HG03280 (cell line): ENCODE measurements at regions not wholly inside any gene's neighbourhood (a gene's known extent, or its start where the extent isn't known, plus 50 kb on each side); places are given as distances from the start of the nearest gene placed in this dataset.
"Not testable (repeated sequence)": the region's sequence is repeated elsewhere in the genome, so short reads cannot be mapped to it uniquely, and the experiment has no call there.

Experiments used
- ATAC-seq: cut with Tn5 transposase; IDR thresholded peaks from one replicate; pipeline ENCODE4 v1.9.1; 2021; ENCODE audit warnings: mild to moderate bottlenecking, moderate library complexity; ENCODE audit not compliant: unreplicated experiment

DNA sequence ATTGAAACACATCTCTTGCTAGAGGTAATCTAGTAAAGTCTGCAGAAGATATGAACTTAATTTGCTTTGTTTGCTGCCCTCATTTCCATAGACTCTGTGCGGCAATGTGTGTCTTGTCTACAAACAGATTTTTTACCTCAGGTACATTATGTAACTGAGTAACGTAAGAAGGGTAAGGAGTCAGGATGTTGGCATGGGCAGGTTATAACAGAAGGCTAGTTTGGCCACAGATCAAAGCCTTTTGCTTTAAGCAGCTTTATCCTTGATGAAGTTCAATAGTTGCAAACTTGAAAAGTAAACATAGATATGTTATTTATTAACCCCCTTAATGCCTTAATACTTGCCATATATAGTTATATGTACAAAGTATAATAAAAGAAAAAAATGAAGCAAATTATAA is 391.6 kb upstream of the FKBP1C start:
- ATAC-seq = no peak

DNA sequence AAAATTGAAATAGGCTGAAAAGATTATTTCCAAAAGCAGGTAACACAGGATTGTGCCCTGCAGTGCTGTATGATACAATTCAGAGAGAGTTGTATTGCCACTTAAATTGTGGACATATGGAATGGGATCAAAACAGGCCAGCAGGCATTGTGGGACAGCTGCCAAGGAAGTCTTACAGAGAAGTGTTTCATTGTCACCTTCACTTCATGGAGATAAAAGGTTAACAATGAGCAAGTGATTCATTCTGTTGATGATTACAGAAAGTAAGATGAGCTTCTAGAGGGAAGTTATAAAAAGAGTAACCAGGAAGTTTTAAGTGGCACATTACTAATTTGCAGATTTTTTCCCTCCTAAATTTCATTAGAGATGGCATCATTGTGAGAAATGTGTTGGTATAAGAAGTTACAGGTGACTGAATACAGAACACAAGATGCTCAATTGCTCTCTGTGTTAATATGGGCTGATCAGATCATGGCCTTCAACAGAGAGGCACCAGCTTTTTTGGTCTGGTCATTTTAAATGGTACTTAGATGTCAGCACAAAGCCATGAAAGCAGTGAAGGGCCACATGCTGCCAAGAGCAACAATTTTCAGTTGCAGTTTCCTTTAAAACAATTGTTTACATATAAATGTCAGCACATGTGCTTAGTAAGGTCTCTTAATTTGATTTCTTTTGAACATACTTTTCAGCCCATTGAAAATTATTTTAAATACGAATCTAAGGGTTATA is 402.5 kb upstream of the FKBP1C start:
- no peak for ATAC-seq

DNA sequence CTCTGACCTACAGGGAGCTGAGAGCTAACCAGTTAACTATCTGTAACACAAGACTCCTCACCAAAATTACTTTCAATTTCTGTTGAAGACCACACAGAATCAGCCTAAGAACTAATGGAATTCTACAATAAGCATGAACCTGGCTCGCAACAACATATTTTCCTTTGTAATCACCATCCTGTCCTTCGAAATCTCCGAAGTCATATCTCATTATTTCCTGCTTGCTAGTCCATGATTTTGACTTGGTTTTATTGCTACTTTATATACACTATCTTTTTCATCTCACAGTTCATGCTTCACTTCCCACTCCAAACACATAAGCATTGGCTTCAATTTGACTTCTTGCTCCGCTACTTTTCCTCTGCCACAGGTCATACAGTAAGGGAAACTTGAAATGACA is 405.8 kb upstream of the FKBP1C start:
- ATAC-seq = no peak

DNA sequence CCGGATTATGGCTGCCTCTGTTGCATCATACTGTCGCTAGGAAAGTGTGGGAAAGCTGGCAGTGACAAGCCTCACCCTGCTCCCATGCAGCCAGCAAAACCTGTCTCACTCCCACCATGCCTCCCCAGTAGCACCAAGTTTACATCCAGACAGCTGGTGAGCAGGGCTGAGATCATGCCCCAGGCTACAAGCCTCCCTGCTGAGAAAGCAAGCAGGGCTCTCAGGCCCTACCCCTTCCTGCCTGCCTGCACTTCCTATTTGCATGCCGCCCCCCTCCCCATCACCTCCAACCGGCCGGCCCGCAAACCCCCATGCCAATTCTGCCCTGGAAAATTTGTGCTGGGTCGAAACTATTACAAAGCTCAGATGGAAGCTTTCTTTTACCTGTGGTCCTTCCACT is 408.2 kb upstream of the FKBP1C start:
- no peak for ATAC-seq

DNA sequence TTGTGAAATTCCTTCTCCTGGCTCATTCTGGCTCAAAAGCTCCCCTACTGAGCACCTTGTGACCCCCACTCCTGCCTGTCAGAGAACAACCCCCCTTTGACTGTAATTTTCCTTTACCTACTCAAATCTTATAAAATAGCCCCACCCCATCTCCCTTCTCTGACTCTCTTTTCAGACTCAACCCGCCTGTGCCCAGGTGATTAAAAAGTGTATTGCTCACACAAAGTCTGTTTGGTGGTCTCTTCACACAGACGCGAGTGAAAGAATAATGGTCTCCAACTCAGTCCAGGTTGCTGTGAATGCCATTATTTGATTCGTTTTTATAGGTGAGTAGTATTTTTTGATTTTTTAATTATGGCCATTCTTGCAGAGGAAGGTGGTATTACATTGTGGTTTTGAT is 414.1 kb upstream of the FKBP1C start:
- ATAC-seq = no peak

DNA sequence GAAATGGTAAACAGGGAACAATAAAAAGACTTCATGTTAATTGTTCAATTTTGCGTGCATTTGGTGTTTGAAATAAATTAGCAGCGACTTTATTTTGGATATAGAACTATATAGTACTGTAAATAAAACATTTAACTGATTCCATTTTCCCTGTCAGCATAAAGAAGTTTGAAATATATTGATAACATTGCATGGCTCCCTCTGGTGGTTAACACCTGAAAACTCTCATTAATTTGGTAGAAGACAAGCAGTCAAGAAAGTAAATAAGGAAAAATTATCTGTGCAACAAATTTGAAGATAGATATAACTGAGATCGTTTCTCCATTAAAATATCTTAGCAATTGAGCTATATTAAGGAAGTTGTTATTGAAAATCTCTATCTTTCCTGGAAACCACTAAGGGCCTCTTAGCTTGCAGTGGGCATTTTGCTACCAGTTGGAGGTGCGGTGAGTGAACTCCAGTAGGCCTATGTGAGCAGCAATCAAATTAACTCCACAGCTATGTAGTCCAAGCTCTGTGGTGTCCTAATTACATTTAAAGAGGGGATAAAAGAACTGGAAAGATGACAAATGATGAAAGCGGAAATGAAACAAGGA is 435.7 kb upstream of the FKBP1C start:
- no peak for ATAC-seq

DNA sequence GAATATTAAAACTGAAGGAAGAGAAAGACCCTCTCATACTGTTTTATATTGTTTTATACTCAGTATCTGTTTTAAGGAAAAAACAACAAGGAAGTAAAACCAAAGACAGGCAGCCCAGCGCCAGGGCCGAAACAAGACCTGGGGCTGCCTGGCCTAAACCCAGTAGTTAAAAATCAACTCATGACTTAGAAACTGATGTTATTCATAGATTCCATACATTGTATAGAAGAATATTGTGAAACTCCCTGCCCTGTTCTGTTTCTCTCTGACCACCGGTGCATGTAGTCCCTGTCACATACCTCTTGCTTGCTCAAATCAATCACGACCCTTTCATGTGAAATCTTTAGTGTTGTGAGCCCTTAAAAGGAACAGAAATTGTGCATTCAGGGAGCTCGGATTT is 445.1 kb upstream of the FKBP1C start:
- not testable (repeated sequence) for ATAC-seq

DNA sequence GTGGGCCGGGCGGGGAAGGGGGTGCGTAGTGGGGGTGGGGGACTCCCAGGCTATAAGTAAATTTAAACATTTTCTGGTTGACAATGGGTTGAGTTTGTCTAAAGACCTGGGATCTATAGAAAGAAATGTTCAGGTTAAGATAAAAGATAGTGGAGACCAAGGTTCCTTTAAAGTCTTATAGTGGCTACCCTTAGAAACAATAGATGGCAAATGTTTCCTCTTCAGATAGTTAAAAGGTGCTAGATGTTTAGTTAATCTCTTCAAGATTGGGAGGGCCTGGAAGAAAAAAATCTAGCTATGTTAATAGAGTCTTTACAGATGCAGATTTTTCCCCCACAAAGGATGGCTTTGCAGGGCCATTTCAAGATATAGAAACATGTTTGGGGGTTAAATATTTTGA is 446.4 kb upstream of the FKBP1C start:
- ATAC-seq = no peak

DNA sequence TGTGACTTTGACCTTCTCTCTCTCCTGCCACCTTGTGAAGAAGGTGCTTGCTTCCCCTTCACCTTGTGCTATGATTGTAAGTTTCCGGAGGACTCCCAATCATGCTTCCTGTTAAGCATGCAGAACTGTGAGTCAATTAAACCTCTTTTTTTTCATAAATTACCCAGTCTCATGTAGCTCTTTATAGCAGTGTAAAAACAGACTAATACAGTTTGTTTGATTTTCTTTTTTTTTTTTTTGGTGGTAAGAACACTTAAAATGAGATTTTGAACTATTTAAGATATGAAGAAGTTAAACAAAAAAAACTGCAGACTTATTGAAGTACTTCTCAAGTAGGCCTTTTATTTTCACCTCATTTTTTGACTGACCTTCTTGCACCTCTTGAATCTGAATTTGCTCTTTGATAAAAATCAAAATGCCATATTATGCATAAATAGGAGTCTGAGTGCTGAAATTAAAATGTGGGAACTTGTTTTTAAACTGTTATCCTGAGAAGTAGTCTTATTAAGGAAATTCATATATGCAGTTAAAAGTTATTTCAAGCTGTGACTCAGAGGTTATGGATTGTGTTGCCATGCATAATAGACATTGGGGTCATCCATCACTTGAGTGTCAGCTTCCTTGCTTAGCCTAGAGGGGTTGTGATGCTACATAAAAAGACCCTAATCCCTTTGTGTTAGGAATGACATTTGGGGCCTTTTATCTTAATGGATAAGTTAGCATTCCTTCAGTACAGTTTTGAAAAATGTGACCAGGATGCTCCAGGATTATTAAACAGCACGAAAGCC is 447.9 kb upstream of the FKBP1C start:
- no peak for ATAC-seq

DNA sequence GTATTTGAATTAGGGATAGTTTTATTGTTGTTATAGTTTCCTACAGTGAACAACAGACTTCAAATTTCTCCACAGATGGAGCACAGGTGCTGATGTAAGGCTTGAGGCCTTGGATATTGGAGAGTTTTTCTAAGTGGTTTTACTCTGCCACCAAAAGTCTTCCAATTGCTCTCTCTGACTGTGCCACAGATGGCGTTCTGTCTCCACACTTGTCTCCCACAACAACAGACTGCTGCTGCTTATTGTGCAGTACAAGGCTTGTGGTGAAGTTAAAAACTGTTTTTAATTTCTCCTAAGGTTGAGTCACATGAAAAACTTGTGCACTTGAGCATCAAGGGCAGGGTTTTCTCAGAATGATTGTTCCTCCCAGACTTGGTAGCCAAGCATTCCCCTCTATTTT is 460.9 kb upstream of the KHDRBS2 start:
- ATAC-seq = no peak

DNA sequence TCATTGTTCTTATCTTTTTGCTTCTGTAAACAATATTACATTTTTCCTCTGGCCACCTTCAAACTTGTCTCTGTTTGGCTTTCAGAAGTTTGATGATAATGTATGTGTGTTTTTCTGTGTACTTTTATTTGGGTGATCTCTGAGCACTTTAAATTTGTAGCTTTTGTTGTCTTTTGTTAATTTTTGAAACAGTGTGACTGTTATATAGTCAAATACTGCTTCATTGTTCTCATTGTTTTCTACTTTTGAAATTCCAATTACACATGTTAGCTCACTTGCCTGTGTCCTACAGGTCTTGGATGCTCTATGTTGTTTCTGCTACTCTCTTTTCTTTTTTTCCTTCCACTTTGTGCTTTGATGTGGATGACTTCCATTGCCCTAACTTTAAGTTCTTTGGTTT is 460.1 kb upstream of the KHDRBS2 start:
- no peak for ATAC-seq

DNA sequence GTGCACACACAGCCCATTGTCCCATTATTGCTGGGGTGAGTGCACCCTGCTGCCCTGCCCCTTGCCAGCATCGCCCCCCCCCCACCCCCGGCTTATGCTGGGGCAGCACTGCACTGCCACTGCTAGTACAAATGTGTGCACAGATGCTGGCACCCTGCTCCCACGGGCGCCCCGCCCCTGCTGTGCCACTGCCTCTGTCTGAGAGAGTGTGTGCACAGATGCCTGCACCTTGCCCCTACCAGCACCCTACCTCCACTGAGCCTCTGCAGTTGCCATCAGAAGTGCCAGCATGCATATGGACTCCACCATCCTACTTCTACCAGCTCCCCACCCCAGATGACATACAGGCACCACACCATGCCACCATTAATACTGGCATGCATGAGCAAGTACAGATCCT is 454.6 kb upstream of the KHDRBS2 start:
- no peak for ATAC-seq

DNA sequence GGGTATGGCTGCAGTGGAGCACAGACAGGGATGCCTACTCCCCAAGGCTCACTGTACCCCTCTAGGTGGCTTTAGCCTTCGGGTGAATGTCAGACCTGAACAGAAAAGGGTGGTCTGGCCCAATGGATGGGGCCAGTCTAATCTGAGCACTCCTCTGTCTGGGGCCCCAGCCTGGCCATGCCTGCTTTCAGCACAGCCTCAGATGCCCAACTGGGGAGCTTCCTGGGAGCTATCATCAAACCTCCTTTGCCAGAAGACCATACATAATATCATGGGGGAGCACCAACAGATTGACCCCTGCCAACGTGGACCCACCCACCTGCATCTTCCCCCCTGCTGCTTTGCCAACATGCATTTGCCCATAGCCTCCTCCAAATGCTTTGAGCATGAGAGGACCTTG is 454.1 kb upstream of the KHDRBS2 start:
- no peak for ATAC-seq

DNA sequence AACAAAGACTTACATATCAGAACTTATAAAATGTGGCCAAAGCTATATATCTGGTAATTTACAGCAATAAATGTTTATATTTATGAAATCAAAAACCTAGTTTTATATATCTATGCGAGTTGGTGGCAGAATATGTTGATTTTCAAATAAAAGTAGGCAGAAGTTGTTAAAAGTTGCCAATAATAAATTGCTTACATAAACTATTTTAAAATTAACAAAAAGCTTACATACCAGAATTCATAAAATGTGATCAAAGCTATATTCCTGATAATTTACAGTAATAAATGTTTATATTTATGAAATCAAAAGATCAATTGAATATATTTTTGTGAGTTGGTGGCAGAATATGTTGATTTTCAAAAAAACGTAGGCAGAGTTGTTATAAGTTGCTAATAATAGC is 451.8 kb upstream of the KHDRBS2 start:
- ATAC-seq = no peak

DNA sequence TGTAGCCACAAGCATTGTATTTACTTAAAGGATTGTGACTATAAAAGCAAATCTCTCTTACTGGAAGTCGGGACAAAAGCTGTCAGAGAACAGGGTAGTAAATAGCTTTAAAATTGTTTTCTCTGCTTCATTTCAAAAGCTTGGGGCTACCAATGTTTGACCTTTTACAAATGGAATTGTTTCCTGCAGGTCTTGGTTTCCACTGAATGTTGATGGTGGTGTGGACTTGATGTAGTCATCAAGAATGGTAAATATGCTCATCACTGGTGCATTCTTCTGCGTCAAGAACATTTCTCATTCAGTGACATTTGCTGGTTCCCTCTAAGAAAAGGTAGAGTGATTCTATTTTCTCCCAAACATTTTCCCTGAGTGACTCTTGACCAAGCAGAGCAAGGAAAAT is 435.4 kb upstream of the KHDRBS2 start:
- no peak for ATAC-seq

DNA sequence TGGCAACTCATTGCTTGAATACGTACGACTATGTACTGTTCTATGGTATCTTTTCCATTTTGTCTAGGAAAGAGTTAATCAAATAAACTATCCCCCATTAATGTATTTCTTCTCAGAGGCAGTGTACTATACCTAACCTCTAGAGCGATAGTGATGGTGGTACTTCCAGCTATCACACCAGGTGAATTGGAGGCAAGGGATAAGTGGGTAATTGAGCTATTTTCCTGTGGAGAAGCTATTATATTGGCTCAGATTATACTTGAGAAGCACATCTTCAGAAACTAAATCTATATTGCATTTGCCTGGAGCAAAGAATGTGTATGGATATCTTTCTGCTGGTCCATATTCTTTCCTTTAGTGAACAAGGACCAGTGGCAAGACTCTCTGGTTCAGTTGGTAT is 430.7 kb upstream of the KHDRBS2 start:
- no peak for ATAC-seq

DNA sequence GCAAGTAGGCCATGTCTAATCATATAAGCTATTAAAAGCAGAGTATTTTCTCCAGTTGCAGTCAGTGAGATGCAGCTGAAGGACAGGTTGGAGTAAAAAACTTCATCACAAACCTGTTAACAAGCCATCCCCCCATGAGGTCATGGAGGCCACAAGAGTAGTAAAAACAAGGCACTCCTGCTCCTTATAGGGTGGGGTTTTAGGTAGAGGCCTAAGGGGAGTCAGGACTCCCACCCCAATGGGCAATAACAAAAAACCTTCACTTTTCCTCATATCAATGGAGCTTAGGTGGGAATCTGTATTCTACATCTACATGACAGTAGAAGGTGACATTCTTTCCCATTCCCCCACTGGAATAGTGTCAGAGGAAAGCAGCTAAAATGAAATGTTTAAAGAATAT is 428.1 kb upstream of the KHDRBS2 start:
- no peak for ATAC-seq

DNA sequence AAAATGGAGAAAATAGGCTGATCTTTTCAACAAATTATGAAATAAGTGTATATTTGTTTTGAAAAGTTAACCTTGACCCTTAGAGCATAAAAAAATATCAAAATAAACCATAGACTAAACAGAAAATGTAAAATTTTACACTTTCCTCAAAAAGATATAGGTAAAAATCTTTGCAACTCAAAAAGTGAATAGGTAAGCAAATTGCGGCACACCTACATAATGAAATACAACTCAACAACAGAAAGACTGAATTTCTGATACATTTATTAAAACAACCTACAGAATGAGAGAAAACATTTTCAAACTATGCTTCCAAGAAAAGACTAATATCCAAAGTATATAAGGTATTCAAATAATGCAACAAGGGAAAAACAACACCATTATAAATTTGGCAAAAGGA is 425.7 kb upstream of the KHDRBS2 start:
- ATAC-seq = no peak

DNA sequence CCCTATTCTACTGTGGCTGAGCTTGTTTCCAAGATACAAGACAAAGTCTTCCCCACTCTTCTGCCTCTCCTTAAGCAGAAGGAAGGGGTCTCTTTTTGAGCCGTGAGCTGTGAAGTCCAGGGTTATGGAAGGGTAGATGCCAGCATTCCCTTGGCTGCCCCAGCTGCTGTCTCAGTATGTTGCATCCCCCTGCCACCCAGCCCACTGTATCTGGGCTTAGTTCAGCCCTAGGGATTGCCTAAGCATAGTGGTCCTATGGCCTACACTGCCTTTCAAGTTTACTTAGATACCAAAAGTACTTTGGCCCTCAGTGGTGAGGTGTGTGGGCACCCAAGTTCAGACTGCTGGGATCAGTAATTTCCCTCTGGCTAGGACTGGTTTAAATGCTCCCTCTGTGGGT is 421.9 kb upstream of the KHDRBS2 start:
- no peak for ATAC-seq

DNA sequence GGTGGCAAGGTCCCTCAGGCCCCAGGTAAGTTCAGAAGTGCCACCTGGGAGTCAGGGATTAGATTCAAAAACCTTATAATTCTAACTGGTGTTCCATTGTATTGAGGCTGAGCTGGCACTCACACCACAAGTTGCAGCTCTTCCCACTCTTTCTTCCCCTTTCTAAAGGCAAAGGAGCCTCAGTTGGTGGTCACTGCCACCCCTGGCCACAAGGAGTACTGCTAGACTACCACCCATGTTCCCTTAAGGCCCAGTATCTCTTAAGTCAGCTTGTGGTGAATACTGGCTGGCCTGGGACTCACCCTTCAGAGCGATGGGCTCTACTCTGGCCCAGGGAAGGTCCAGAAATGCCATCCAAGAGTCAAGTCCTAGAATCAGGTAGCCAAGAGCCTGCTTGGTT is 421.1 kb upstream of the KHDRBS2 start:
- no peak for ATAC-seq

DNA sequence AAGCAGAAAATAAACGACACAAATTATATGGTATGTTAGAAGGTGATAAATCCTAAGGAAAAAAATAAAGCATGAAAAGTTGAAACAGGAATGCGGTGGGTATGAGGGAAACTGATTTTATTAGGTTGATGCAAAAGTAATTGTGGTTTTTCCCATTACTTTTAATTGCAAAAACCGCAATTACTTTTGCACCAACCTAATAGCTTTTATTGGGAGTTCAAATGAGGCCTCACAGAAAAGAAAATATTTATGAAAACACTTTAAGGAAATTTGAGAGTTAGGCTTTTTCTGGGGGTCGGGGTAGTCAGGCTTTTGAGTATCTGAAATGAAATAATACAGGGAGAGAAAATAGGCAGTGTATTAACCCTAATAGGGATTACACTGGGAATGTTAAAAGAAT is 397.0 kb upstream of the KHDRBS2 start:
- ATAC-seq = no peak

DNA sequence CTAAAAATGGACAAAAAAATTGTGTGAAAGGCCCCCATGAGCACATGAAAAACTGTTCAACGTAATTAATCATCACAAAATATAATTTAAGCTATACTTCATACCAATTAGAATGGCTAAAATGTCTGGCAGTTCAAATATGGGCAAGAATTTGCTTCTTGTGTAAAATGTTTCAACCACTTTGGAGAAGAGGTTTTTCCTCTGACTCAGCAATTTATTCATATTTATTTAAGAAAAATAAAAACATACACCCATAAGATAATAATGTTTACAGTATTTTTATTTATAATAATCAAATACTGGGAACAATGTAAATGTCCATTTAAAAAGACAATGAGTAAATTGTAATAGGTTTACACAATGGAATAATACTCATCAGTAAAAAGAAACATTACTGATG is 395.1 kb upstream of the KHDRBS2 start:
- no peak for ATAC-seq
